Stimulated activated naive CD8-positive, alpha-beta T cell treated with anti-CD3 and anti-CD28 coated beads, Interleukin-15, amount 100 ng/mL, for 72 hours (primary cell): ENCODE measurements at regions not wholly inside any gene's neighbourhood (a gene's known extent, or its start where the extent isn't known, plus 50 kb on each side); places are given as distances from the start of the nearest gene placed in this dataset.

Source experiments
- ATAC-seq: fragments of 150-1000 bp; cut with Tn5 transposase; 2 replicates; pipeline ENCODE4 v1.10.0; 2021; ENCODE audit warnings: mild to moderate bottlenecking, moderate library complexity
- DNase-seq, 2 donors: peaks; one replicate each; pipeline ENCODE4 v3.0.0; 2021 to 2022
- H3K27ac Mint-ChIP-seq, 2 donors: one replicate each; pipeline ENCODE4 v1.8.0; 2022; ENCODE audit warnings: mild to moderate bottlenecking in 2 of 2, mixed read lengths in 2 of 2, moderate library complexity in 2 of 2
- H3K27me3 Mint-ChIP-seq: one replicate; pipeline ENCODE4 v1.8.0; 2022; ENCODE audit warnings: mixed read lengths
- H3K4me1 Mint-ChIP-seq: one replicate; pipeline ENCODE4 v1.8.0; 2022; ENCODE audit warnings: mild to moderate bottlenecking, mixed read lengths
- H3K4me3 Mint-ChIP-seq, 2 donors: one replicate each; pipeline ENCODE4 v1.8.0; 2022; ENCODE audit warnings: mild to moderate bottlenecking in 2 of 2, mixed read lengths in 2 of 2, moderate library complexity in 1 of 2
- H3K9me3 Mint-ChIP-seq, 2 donors: one replicate each; pipeline ENCODE4 v1.8.0; 2022; ENCODE audit warnings: mixed read lengths in 2 of 2

DNA sequence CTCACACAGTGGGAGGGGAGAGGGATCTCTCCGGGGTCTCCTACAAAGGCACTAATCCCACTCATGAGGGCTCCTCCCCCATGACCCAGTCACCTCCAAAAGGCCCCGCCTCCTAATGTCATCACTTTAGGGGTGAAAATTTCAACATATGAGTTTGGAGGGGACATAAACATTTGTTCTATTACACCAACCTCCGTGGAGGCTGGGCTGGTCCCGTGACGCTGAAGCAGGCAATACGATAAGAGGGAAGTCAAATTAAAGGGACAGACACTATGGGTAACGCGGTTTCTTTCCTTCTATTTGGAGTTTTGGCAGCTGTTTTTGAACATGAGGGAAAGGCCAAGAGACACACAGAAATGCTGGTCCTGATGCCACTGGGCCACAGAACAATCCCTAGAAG lies 175.7 kb upstream of the VASH1 start:
- Mint-ChIP-seq H3K27ac (no peak overlapping the region), H3K27me3 (no peaks in the 10 kb centered on the region), H3K9me3 (no peaks in the 10 kb centered on the region), H3K4me3 (no peak overlapping the region), H3K4me1 (no peaks in the 10 kb centered on the region)
- no peak for DNase-seq
- no peak for ATAC-seq

DNA sequence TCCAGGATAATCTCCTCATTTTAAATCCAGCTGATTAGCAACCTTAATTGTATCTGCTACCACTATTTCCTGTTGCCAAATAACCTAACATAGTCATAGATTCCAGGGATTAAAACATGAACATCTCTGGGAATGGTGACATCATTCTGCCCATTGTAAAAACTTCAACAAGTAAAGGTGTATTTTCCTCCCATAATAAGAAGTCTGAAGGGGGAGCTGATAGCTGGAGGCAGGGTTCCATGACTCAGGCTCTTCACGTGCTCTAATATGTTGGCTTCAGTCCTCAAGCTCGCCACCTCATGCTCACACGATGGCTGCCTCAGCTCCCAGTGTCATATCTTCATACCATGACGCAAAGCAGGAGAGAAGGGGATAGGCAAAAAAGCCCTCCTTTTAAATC lies 172.0 kb upstream of the VASH1 start:
- no peak overlapping the region for H3K4me3 Mint-ChIP-seq
- no peak for ATAC-seq
- no peak overlapping the region for H3K27ac Mint-ChIP-seq
- no peaks in the 10 kb centered on the region for H3K4me1 Mint-ChIP-seq
- H3K9me3 Mint-ChIP-seq, result no peaks in the 10 kb centered on the region
- DNase-seq, result no peak
- H3K27me3 Mint-ChIP-seq, result peaks cover 24% of the 10 kb centered on the region

DNA sequence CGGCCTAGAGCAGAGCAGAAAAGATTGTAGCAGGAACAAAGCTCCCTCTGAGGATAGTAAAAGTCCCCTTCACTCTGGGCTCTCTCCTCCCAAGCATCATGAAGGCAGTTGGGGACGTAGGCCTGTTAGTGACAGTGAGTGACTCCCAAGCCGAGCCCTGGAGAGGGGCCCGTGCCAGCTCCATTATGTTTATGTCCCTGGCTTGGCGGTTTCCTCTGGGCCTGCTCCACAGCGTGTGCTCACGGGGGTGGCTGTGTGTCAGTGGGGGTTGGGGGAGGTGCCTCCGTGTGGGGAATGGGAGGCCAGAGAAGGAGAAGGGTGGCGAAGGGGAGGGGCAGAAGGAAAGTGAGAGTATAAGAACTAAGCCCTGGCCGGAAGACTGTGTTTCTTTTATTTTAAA lies 170.0 kb upstream of the VASH1 start:
- no peak for ATAC-seq
- no peak overlapping the region for H3K27ac Mint-ChIP-seq
- DNase-seq, result no peak
- no peak overlapping the region for H3K4me3 Mint-ChIP-seq
- H3K27me3 Mint-ChIP-seq, result peaks cover 24% of the 10 kb centered on the region
- H3K9me3 Mint-ChIP-seq, result no peaks in the 10 kb centered on the region
- H3K4me1 Mint-ChIP-seq, result no peaks in the 10 kb centered on the region

DNA sequence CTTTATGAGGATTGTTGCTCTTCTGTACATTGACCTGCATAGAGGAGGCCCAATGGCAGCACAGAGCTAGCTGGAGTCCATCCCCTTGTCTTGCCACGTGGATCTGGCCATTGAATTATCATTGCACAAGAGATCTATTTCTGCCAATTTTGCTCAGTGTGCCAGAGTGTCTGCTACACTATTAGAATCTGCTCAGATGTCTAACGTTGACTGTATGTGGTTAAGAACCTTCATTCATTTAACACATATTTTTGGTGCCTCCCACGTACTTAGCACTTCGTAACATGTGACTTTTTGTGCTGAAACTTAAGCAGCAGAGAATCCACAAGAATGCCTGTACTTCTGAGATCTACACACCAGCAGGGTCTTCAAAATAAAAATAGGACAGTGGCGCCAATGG lies 166.0 kb upstream of the VASH1 start:
- Mint-ChIP-seq H3K27ac (no peak overlapping the region), H3K4me1 (no peaks in the 10 kb centered on the region), H3K9me3 (no peaks in the 10 kb centered on the region), H3K4me3 (no peak overlapping the region), H3K27me3 (peaks cover 24% of the 10 kb centered on the region)
- no peak for ATAC-seq
- no peak for DNase-seq

DNA sequence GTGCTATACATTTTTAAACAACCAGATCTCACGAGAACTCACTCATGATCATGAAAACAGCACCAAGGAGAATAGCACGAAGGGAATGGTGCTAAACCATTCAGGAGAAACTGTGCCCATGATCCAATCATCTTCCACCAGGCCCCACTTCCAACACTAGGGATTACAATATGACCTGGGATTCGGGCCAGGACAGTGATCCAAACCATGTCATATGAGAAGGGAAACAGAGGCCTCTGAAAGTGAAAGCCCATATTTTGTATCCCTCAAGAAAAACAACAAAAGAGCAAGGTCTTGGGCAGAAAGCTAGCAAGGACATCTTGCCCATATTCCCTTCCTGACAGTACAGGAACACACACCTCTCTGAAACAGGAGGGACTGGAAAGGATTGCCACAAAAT lies 163.9 kb upstream of the VASH1 start:
- Mint-ChIP-seq H3K9me3 (peaks cover 0 to 7% of the 10 kb centered on the region in 2 donors), H3K27me3 (peaks cover 13% of the 10 kb centered on the region), H3K4me3 (no peak overlapping the region), H3K27ac (no peak overlapping the region), H3K4me1 (no peaks in the 10 kb centered on the region)
- no peak for ATAC-seq
- DNase-seq, result no peak

DNA sequence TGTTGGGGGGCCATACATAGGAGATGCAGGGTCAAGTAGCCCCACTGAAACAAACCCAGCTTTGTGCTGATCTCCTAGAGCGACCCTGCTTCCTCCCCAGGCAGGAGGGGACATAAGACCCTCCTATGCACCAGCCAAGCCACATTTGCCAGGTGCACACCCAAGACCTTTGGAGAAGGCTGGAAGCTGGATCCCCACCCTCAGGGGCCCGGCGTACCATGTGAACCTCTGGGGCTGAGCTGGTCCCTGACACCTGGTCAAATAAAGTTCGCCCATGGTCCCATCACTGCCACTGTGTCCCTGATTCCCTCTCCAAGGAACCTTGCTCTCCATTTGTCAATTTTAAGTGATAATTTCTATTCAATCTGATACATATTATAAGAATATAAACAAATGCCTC lies 162.1 kb upstream of the VASH1 start:
- H3K27ac Mint-ChIP-seq, result no peak overlapping the region
- no peak overlapping the region for H3K4me3 Mint-ChIP-seq
- no peak for DNase-seq
- no peak for ATAC-seq
- H3K9me3 Mint-ChIP-seq, result peaks cover 0 to 7% of the 10 kb centered on the region in 2 donors
- H3K4me1 Mint-ChIP-seq, result no peaks in the 10 kb centered on the region
- H3K27me3 Mint-ChIP-seq, result peaks cover under 1% of the 10 kb centered on the region

DNA sequence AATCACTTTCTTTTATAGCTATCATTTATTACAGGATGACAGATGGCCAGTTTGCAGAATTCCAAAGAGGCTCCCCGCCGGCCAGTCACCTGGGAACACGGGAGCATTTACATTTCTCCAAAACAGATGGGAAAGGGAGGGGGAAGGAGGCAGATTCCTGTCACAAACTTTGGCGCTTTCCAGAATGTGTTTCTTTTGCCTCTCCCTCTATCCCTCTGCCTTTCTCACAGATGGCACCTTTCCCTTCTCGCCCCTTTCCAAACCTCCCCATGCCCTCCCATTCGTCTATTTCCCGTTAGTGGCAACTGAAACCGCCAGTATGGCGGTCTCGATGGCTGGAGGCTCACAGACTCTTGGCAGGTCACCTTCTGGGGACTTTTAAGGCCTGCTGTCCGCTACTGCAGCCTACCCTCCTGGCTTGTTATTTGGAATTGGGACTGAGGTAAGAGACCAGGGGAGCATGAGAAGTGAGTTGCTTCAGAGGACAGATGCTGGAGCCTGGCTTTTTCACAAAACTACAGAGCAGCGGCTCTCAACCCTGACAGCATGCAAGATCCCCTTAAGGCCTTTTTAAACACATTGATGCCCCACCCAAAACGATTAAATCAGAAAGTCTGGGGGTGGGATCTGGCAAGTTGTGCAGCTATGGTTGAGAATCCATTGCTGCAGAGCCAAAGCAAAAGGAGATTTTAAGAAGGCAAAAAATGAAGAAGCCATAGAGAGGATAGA lies 161.5 kb upstream of the VASH1 start:
- no peak for DNase-seq
- no peak for ATAC-seq
- no peaks in the 10 kb centered on the region for H3K27me3 Mint-ChIP-seq
- H3K4me3 Mint-ChIP-seq, result no peak overlapping the region
- H3K9me3 Mint-ChIP-seq, result peaks cover 0 to 7% of the 10 kb centered on the region in 2 donors
- no peak overlapping the region for H3K27ac Mint-ChIP-seq
- H3K4me1 Mint-ChIP-seq, result no peaks in the 10 kb centered on the region

DNA sequence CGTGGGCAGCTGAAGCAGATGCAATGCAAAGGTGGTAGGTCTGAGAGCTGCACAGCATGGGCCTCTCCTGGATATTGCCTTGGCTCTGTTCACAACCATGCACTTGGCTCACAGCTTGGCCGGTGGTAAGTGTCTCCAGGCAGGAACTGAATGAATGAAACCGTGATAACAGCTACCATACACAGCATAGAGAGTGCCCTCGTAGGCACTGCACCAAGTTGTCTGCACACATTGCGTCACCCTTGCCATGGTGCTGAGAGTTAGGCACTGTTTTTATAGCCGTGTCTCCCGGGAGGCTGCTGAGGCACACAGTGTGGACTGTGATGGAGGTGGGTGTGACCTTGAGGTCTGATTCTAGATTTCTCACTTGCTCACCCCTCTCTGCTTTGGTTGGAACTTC lies 157.6 kb upstream of the VASH1 start:
- no peak for ATAC-seq
- no peak for DNase-seq
- H3K4me1 Mint-ChIP-seq, result no peaks in the 10 kb centered on the region

DNA sequence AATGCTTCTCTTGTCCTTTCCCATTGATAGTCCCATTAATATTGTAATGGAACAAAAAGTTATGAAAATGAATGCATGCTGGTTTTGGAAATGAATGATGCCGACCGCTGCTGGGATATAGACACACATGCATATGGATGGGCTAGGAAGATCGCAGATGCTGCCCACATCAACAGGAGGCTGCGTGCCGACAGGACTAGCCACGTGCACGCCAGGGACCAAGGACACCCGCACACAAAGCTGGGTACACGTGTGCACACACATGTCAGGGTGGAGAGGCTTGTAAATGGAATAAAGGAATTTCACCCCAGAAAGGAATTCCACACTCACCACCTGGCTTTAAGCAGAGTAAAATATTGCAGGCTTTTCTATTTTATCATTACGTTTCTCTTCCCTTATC lies 153.8 kb upstream of the VASH1 start:
- Mint-ChIP-seq H3K9me3 (no peaks in the 10 kb centered on the region), H3K4me1 (no peaks in the 10 kb centered on the region), H3K4me3 (no peak overlapping the region), H3K27ac (no peak overlapping the region), H3K27me3 (peaks cover 14% of the 10 kb centered on the region)
- DNase-seq (no peak), ATAC-seq (no peak)

More for the DNA sequence above, 157.6 kb upstream of the VASH1 start:
- H3K9me3 Mint-ChIP-seq, result peaks cover 0 to 7% of the 10 kb centered on the region in 2 donors
- no peaks in the 10 kb centered on the region for H3K27me3 Mint-ChIP-seq
- H3K27ac Mint-ChIP-seq, result no peak overlapping the region
- H3K4me3 Mint-ChIP-seq, result no peak overlapping the region

DNA sequence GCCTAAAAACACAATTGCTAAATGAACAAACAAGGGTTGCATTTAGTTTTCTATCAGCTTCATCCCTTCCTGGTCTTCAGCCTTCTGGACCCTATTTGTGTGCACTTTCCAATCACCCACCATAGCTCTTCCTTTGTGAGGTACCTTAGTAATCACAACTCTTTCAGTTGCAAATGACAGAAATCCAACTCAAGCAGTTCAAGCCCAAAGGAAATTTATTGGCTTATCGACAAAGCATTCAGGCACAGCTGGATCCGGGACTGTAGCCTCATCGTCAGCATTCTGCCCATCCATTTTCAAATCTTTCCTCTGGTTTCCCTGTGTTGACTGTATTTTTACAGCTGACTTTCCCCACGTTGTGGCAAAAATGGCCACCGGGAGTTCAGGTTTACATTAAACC lies 148.6 kb upstream of the VASH1 start:
- Mint-ChIP-seq H3K27ac (no peak overlapping the region), H3K4me1 (no peaks in the 10 kb centered on the region), H3K4me3 (no peak overlapping the region), H3K9me3 (peaks cover 13 to 19% of the 10 kb centered on the region in 2 donors), H3K27me3 (peaks cover 21% of the 10 kb centered on the region)
- ATAC-seq (no peak), DNase-seq (no peak)

DNA sequence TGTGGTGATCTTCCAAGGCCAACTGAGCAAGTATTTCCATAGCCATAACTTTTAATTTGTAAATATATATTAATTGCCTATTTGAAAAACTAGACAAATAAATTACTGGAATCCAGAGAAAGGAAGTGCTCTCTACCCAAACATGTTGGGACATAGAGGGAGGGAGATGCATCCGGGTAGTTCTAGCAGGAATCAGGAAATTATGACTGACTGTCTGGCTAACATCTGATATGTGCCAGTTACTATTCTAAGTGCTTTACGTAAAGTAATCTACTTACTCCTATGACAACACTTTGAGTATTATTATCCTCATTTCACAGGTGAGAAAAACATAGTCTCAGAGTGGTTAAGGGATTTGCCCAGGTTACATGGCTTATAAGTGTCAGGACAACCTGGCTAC lies 147.7 kb upstream of the VASH1 start:
- DNase-seq (no peak), ATAC-seq (no peak)
- Mint-ChIP-seq H3K27ac (no peak overlapping the region), H3K4me3 (no peak overlapping the region), H3K9me3 (peaks cover 14 to 23% of the 10 kb centered on the region in 2 donors), H3K27me3 (peaks cover 21% of the 10 kb centered on the region), H3K4me1 (no peaks in the 10 kb centered on the region)

DNA sequence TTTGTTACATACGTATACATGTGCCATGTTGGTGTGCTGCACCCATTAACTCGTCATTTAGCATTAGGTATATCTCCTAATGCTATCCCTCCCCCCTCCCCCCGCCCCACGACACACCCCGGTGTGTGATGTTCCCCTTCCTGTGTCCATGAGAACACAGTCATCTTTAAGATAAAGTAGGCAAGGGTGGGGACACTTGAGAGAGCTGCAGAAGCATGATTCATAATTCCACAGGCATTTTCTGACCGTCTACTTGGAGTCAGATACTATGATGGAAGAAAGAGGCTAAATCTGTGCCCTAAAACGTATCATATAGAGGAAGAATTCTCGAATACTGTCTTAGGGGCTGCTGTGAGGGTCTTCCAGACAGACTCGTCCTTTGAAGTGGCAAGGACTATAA lies 145.9 kb upstream of the VASH1 start:
- ATAC-seq (no peak), DNase-seq (no peak)
- Mint-ChIP-seq H3K27me3 (peaks cover 21% of the 10 kb centered on the region), H3K27ac (no peak overlapping the region), H3K4me1 (no peaks in the 10 kb centered on the region), H3K4me3 (no peak overlapping the region), H3K9me3 (peaks cover 14 to 36% of the 10 kb centered on the region in 2 donors)

DNA sequence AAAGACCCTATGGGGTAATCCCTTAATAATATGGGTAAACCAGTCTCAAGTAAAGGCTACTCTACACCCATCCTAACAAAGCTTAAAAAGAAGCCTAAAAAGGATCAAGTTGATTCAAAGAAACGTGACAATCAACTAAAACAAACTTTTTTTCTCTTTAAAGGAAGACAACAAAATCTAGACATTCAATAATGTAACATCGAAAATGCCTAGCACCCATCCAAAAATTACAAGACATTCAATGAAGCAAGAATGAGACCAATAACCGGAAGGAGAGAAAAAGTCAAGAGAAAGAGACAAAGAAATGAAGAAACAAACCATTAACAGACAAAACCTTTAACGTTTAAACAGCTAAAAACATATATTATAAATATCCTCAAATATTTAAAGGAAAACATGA lies 143.8 kb upstream of the VASH1 start:
- Mint-ChIP-seq H3K27ac (no peak overlapping the region), H3K9me3 (peaks cover 14 to 36% of the 10 kb centered on the region in 2 donors), H3K4me3 (no peak overlapping the region), H3K4me1 (no peaks in the 10 kb centered on the region), H3K27me3 (peaks cover 8% of the 10 kb centered on the region)
- DNase-seq (no peak), ATAC-seq (no peak)

DNA sequence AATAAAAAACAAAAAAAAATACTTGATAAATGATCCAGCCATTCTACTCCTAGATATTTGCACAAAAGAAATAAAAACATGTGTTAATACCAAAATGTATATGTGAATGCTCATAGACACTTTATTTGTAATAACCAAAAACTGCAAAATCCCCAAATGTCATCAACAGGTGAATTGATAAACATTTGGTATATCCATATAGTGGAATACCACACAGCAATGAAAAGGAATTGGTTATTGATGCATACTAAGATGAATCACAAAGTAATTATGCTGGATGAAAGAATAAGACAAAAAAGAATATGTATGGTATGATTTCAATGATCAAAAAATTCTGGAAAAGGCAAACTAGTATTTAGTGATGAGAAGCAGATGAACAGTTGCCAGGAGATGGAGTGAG lies 124.7 kb upstream of the VASH1 start:
- no peaks in the 10 kb centered on the region for H3K4me1 Mint-ChIP-seq

DNA sequence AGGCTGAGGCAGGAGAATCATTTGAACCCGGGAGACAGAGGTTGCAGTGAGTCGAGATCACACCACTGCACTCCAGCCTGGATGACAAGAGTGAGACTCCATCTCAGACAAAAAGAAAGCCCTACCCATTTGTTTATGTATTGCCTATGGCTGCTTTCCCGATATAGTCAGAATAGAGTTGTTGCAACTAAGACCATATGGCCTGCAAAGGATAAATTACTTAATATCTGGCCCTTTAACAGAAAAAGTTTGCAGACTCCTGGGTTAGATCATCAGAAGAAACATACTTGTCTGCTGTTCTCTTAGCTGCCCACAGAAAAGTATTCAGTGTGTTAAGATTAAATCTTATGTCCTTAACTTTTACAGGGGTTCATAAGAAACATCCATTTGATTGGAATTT lies 122.4 kb upstream of the VASH1 start:
- H3K4me1 Mint-ChIP-seq, result no peaks in the 10 kb centered on the region
- peaks cover 32% of the 10 kb centered on the region for H3K27me3 Mint-ChIP-seq
- no peak overlapping the region for H3K4me3 Mint-ChIP-seq
- ATAC-seq, result no peak
- DNase-seq, result no peak
- H3K27ac Mint-ChIP-seq, result no peak overlapping the region
- H3K9me3 Mint-ChIP-seq, result no peaks in the 10 kb centered on the region

More for the DNA sequence above, 124.7 kb upstream of the VASH1 start:
- Mint-ChIP-seq H3K4me3 (no peak overlapping the region), H3K27ac (no peak overlapping the region), H3K27me3 (peaks cover 11% of the 10 kb centered on the region), H3K9me3 (no peaks in the 10 kb centered on the region)
- ATAC-seq (no peak), DNase-seq (no peak)

DNA sequence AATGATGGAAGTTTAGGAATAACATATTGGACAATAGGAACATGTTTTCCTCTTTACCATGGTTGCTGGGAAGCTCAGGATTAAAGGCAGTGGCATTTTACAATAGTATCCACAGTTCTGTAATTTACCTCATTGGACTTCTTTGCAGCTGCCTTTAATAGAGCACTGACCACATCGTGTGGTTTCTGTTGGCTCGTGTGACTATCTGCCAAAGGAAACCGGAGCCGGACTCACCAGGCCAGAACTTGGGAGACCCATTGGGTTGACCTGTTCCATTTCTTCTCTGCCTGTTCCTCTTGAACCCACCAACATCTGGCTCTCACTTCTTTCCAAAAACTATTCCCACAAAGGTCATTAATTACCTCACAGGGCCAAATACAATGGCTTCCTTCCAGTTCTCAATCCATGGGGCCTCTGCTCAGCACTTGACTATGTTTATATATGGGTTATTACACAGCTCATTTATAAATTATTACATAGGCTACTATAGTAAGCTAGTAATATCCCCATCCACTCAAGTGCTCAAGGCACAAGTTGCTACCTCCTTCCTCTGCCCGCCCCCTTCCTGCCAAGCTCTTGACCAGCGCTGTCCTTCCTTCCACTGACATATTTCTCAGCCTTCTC lies 121.5 kb upstream of the VASH1 start:
- DNase-seq, result no peak
- Mint-ChIP-seq H3K4me3 (no peak overlapping the region), H3K27me3 (peaks cover 34% of the 10 kb centered on the region), H3K9me3 (no peaks in the 10 kb centered on the region), H3K27ac (peak overlapping the region in 1 of 2 donors; percentile 1), H3K4me1 (no peaks in the 10 kb centered on the region)
- no peak for ATAC-seq

DNA sequence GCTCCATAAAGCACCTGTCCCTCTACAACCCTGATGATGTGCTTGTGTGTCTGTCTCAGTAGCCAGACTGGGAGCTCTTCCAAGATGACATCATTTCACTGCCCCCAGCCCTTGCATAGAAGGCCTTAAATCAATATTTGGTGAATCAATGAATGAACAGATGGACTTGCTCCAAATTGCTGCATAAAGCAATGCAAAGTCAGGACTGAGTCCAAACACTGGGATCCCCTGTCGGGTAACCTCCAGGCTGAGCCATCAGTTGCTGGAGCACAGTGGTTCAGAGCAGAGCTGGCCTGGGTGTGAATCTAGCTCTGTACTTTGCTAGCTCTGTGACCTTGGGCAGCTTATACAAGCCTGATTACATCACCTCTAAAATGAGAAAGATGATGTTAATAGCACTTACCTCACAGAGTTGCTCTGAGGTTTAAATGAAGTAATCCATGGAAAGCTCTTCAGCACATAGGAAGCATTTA lies 120.3 kb upstream of the VASH1 start:
- DNase-seq (no peak), ATAC-seq (no peak)
- no peaks in the 10 kb centered on the region for H3K4me1 Mint-ChIP-seq
- H3K4me3 Mint-ChIP-seq, result no peak overlapping the region
- H3K27ac Mint-ChIP-seq, result no peak overlapping the region
- peaks cover 34% of the 10 kb centered on the region for H3K27me3 Mint-ChIP-seq
- no peaks in the 10 kb centered on the region for H3K9me3 Mint-ChIP-seq
